SK-N-SH treated with all-trans-retinoic acid at 6 μM for 48 hours (cell line): ENCODE measurements at regions not wholly inside any gene's neighbourhood (a gene's known extent, or its start where the extent isn't known, plus 50 kb on each side); places are given as distances from the start of the nearest gene placed in this dataset.

Experiments used
- CSDC2 ChIP-seq: fragments of 250-450 bp; sonication (Bioruptor Pico); IDR thresholded peaks from 2 replicates; pipeline ENCODE4 v1.5.0; 2020; ENCODE audit warnings: mild to moderate bottlenecking, moderate library complexity
- ESRRG ChIP-seq: fragments of 250-450 bp; sonication (Bioruptor Pico); IDR thresholded peaks from 2 replicates; pipeline ENCODE4 v1.6.1; 2021; ENCODE audit warnings: mild to moderate bottlenecking
- GLIS3 ChIP-seq: fragments of 250-450 bp; sonication (Bioruptor Pico); IDR thresholded peaks from 2 replicates; pipeline ENCODE4 v1.5.0; 2020; ENCODE audit warnings: mild to moderate bottlenecking, moderate library complexity
- ISL1 ChIP-seq: fragments of 250-450 bp; sonication (Bioruptor Pico); IDR thresholded peaks from 2 replicates; pipeline ENCODE4 v2.1.2; 2022; ENCODE audit warnings: mild to moderate bottlenecking, moderate library complexity
- PPARA ChIP-seq: fragments of 250-450 bp; sonication (Bioruptor Pico); IDR thresholded peaks from 2 replicates; pipeline ENCODE4 v1.5.0; 2020; ENCODE audit warnings: mild to moderate bottlenecking, borderline replicate concordance
- TOX ChIP-seq: fragments of 250-450 bp; sonication (Bioruptor Pico); IDR thresholded peaks from 2 replicates; pipeline ENCODE4 v1.8.0; 2021; ENCODE audit warnings: mild to moderate bottlenecking, moderate library complexity, borderline replicate concordance

DNA sequence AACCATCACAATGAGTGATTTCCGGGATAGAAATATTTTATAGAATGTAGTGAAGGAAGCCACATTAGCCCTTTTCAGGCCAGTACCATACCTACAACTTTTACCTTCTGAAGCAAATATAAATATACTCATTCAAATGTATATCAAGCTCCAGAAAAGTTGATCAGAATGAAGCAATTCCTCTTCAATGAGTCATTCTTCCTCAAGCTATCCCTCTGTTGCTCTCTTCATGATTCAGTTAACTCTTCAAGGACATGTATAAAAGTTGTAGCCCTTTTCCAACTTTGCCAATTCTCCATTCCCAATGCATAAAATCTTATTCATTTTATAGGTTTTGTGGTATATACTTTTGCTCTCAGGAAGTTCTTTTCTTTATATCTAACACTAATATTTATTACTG, 242.1 kb upstream of the RGPD4 start:
- TF ChIP-seq GLIS3 (CRISPR knock-in tag) (no peak), ESRRG (CRISPR knock-in tag) (no peak), TOX (no peak), ISL1 (no peak), PPARA (CRISPR knock-in tag) (no peak), CSDC2 (CRISPR knock-in tag) (no peak)
